ENCODE measurements at regions not wholly inside any gene's neighbourhood (a gene's known extent, or its start where the extent isn't known, plus 50 kb on each side); places are given as distances from the start of the nearest gene placed in this dataset.

DNA sequence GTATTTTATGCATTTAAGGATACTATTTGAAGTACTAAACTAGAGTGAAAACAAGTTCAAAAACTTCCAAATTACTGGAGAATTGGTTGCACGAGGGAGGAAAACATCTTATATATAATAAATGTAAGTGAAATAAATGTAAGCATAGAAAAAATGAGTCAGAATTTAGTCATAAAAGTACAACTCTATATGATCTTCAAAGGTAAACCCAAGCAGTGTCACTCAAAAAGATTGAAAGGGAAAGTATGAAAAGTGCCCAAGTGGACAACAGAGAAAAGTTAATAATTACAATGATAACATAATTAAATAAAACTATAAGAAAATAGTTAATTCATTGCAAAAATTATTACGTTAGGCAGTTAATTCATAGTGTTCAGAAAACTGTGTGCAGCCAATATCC lies 2288.5 kb upstream of the C9orf72 start:
- Histone ChIP-seq H3K4ac (replicated peaks; ENCODE audit: insufficient read length, low read depth, low read length) (no peak overlapping the region), H4K5ac (ENCODE audit: insufficient read length, low read depth, low read length) (no peak overlapping the region), H2BK120ac (replicated peaks; ENCODE audit: low read depth, low read length) (no peak overlapping the region), H2BK12ac (ENCODE audit: low read depth, low read length) (no peak overlapping the region), H2BK20ac (ENCODE audit: low read length) (no peak overlapping the region), H3K79me2 (ENCODE audit: control insufficient read depth in 1 of 2, insufficient read depth in 2 of 2, low read length in 2 of 2) (no peaks in the 10 kb centered on the region), H2BK5ac (ENCODE audit: low read depth, low read length) (no peak overlapping the region), H3K4me3 (ENCODE audit: extremely low read depth in 1 of 4, insufficient read depth in 2 of 4, low read depth in 3 of 4, low read length in 4 of 4) (no peak overlapping the region), H3K56ac (replicated peaks; ENCODE audit: insufficient read length, low read depth, low read length) (no peak overlapping the region), H3K23me2 (ENCODE audit: low read depth, low read length) (no peaks in the 10 kb centered on the region), H3K18ac (ENCODE audit: extremely low read depth, low read length) (no peak overlapping the region), H2BK15ac (ENCODE audit: low read length) (no peak overlapping the region), H3K14ac (ENCODE audit: insufficient read length) (no peak overlapping the region), H3K4me2 (ENCODE audit: insufficient read depth in 1 of 2, low read depth in 2 of 2, low read length in 2 of 2) (no peak overlapping the region), H4K8ac (ENCODE audit: extremely low read depth, insufficient read depth, low read length) (no peak overlapping the region), H4K20me1 (replicated peaks in 1 of 2; ENCODE audit: control insufficient read depth in 1 of 2, insufficient read depth in 2 of 2, low read length in 2 of 2) (no peaks in the 10 kb centered on the region), H2AFZ (ENCODE audit: low read length) (no peak overlapping the region), H3K36me3 (ENCODE audit: control insufficient read depth in 2 of 4, insufficient read depth in 4 of 4, low read length in 3 of 4) (no peaks in the 10 kb centered on the region), H3K9ac (replicated peaks in 1 of 4; ENCODE audit: extremely low read depth in 1 of 4, low read depth in 3 of 4, low read length in 3 of 4) (no peak overlapping the region), H2AK5ac (ENCODE audit: low read depth, low read length) (no peak overlapping the region), H3K23ac (ENCODE audit: insufficient read length) (no peak overlapping the region), H3K4me1 (replicated peaks in 1 of 4; ENCODE audit: control insufficient read depth in 3 of 4, insufficient read depth in 4 of 4, low read length in 3 of 4) (no peaks in the 10 kb centered on the region), H3K9me3 (ENCODE audit: insufficient read depth in 2 of 2, low read depth in 1 of 2, low read length in 1 of 2) (no peaks in the 10 kb centered on the region), H3K27ac (ENCODE audit: low read depth, low read length) (no peak overlapping the region), H3K27me3 (replicated peaks in 1 of 4; ENCODE audit: control insufficient read depth in 3 of 4, extremely low read depth in 1 of 4, insufficient read depth in 3 of 4, low read length in 3 of 4) (no peaks in the 10 kb centered on the region), H4K91ac (replicated peaks; ENCODE audit: insufficient read length, low read length) (no peak overlapping the region), H3K79me1 (ENCODE audit: low read depth, low read length) (no peaks in the 10 kb centered on the region)
- WGBS, 2 experiments (ENCODE audit: extremely low coverage in 1 of 2, insufficient coverage in 1 of 2, insufficient read length in 1 of 2, insufficient replicate concordance in 2 of 2, low coverage in 1 of 2, low lambda C conversion rate in 2 of 2, missing lambda C conversion rate in 1 of 2) = 90% methylated on average over 2 of the region's 2 CpGs; no CpG with 5 or more reads in 1 of the 2 experiments
- FAIRE-seq (no peak), DNase-seq (ENCODE audit: low read depth in 1 of 2, low spot score in 2 of 2) (no peak)
- POLR2A ChIA-PET (ENCODE audit: partially characterized antibody) = no interaction called here
- CTCF ChIA-PET (ENCODE audit: partially characterized antibody) = no interaction called here
- TF ChIP-seq RNF2 (IDR thresholded peaks at IDR 0.05; ENCODE audit: borderline replicate concordance, low read depth, low read length, missing control alignments, poor library complexity, severe bottlenecking) (no peak), RAD21 (IDR thresholded peaks at IDR 0.05 in 1 of 2, conservative IDR thresholded peaks at IDR 0.05 in 1 of 2; ENCODE audit: low read depth in 2 of 2, low read length in 2 of 2) (no peak), EP300 (IDR thresholded peaks at IDR 0.05; ENCODE audit: borderline replicate concordance in 1 of 2, low read depth in 2 of 2, low read length in 2 of 2) (no peak), YY1 (IDR thresholded peaks at IDR 0.05; ENCODE audit: low read depth, low read length) (no peak), TAF1 (IDR thresholded peaks at IDR 0.05; ENCODE audit: low read depth, low read length) (no peak), CBX5 (IDR thresholded peaks at IDR 0.05; ENCODE audit: low read depth, low read length) (no peak), MAFK (IDR thresholded peaks at IDR 0.05; ENCODE audit: low read depth, low read length) (no peak), HDAC6 (IDR thresholded peaks at IDR 0.05; ENCODE audit: low read depth, low read length) (no peak), POLR2AphosphoS5 (IDR thresholded peaks at IDR 0.05; ENCODE audit: low read depth, low read length) (no peak)
- TF ChIP-seq, protein P1, sequence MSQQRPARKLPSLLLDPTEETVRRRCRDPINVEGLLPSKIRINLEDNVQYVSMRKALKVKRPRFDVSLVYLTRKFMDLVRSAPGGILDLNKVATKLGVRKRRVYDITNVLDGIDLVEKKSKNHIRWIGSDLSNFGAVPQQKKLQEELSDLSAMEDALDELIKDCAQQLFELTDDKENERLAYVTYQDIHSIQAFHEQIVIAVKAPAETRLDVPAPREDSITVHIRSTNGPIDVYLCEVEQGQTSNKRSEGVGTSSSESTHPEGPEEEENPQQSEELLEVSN (IDR thresholded peaks at IDR 0.05) = no peak
- TF ChIP-seq, protein P2, sequence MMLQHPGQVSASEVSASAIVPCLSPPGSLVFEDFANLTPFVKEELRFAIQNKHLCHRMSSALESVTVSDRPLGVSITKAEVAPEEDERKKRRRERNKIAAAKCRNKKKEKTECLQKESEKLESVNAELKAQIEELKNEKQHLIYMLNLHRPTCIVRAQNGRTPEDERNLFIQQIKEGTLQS (IDR thresholded peaks at IDR 0.05; ENCODE audit: insufficient read depth, low read depth, low read length) = no peak
- TF ChIP-seq, protein P3, sequence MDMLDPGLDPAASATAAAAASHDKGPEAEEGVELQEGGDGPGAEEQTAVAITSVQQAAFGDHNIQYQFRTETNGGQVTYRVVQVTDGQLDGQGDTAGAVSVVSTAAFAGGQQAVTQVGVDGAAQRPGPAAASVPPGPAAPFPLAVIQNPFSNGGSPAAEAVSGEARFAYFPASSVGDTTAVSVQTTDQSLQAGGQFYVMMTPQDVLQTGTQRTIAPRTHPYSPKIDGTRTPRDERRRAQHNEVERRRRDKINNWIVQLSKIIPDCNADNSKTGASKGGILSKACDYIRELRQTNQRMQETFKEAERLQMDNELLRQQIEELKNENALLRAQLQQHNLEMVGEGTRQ (IDR thresholded peaks at IDR 0.05; ENCODE audit: low read length) = no peak
